H1 (cell line): ENCODE measurements at regions not wholly inside any gene's neighbourhood (a gene's known extent, or its start where the extent isn't known, plus 50 kb on each side); places are given as distances from the start of the nearest gene placed in this dataset.

Experiments used
- ATF2 ChIP-seq: IDR thresholded peaks from 2 replicates; pipeline ENCODE4 v1.6.1; 2012; ENCODE audit warnings: low read length, inconsistent platforms
- CREB1 ChIP-seq: IDR thresholded peaks from 2 replicates; pipeline ENCODE4 v1.6.1; 2012; ENCODE audit warnings: inconsistent platforms
- CTCF ChIP-seq, 3 experiments: IDR thresholded peaks; 1 replicate in 2 of 3; 2 replicates in 1 of 3; pipeline versions ENCODE4 v1.5.1 to v1.6.1; 2011; ENCODE audit warnings: low read length in 3 of 3, mild to moderate bottlenecking in 3 of 3, inconsistent platforms in 2 of 3, low read depth in 1 of 3, moderate library complexity in 1 of 3; ENCODE audit not compliant: insufficient read depth in 1 of 3; ENCODE audit errors: control extremely low read depth in 1 of 3
- E2F6 ChIP-seq: IDR thresholded peaks from 2 replicates; pipeline ENCODE4 v1.6.1; 2012; ENCODE audit warnings: inconsistent platforms
- JUN ChIP-seq: IDR thresholded peaks from 2 replicates; pipeline ENCODE4 v1.6.1; 2011; ENCODE audit warnings: low read depth, mild to moderate bottlenecking, improper control_type of control experiment, low read length
- JUND ChIP-seq: IDR thresholded peaks from 2 replicates; pipeline ENCODE4 v1.6.1; 2011; ENCODE audit warnings: mild to moderate bottlenecking, improper control_type of control experiment, low read length
- POLR2A ChIP-seq, 2 experiments: IDR thresholded peaks; 1 replicate in 1 of 2; 2 replicates in 1 of 2; pipeline ENCODE4 v1.6.1; 2011; ENCODE audit warnings: low read depth in 2 of 2, low read length in 2 of 2, mild to moderate bottlenecking in 2 of 2; ENCODE audit errors: control extremely low read depth in 1 of 2
- ZNF274 ChIP-seq: IDR thresholded peaks from 2 replicates; pipeline ENCODE4 v1.7.0; 2012; ENCODE audit warnings: low read length, borderline replicate concordance; ENCODE audit errors: extremely low read depth

GRCh38 chrX:150202641-150203247 is 160.4 kb upstream of the MAMLD1 start:
- TF ChIP-seq CTCF (IDR thresholded peaks at IDR 0.05; ENCODE audit: control extremely low read depth in 1 of 3, insufficient read depth in 1 of 3, low read depth in 1 of 3, low read length in 3 of 3) (no peak), ATF2 (no peak), POLR2A (IDR thresholded peaks at IDR 0.05; ENCODE audit: control extremely low read depth in 1 of 2, low read depth in 2 of 2, low read length in 2 of 2) (no peak), CREB1 (no peak), ZNF274 (no peak), E2F6 (no peak), JUND (no peak), JUN (no peak)
